Caco-2 (cell line): ENCODE measurements at regions not wholly inside any gene's neighbourhood (a gene's known extent, or its start where the extent isn't known, plus 50 kb on each side); places are given as distances from the start of the nearest gene placed in this dataset.

Source experiments
- BruUV-seq: library from RNA; stranded (reverse); fragments of 400-500 nt; replicated peaks from 2 replicates; lab custom pipeline; 2021; lab: Mats Ljungman, UMichigan
- CTCF ChIA-PET: fragments of 300-600 bp; sonication (Branson Sonifier 250); formaldehyde crosslinking; loops from one replicate; lab custom pipeline; 2022; ENCODE audit warnings: antibody characterized with exemption; lab: Charles Lee
- POLR2A ChIA-PET: fragments of 300-600 bp; sonication (Branson Sonifier 250); formaldehyde crosslinking; loops from one replicate; lab custom pipeline; 2022; ENCODE audit warnings: antibody characterized with exemption; lab: Charles Lee
- DNase-seq, 2 experiments: peaks; one replicate each; pipeline versions ENCODE4 v3.0.0 to v3.0.0-alpha.2; 2020 to 2022
- H3K27me3 ChIP-seq: replicated peaks from 2 replicates; pipeline ENCODE4 v1.6.0; 2011; ENCODE audit warnings: low read length; ENCODE audit not compliant: control insufficient read depth, insufficient read depth
- H3K36me3 ChIP-seq: 2 replicates; pipeline ENCODE4 v1.5.1; 2011; ENCODE audit warnings: low read length; ENCODE audit not compliant: control insufficient read depth, insufficient read depth
- H3K4me1 ChIP-seq: fragments of 250-450 bp; sonication (Bioruptor Pico); 2 replicates; pipeline ENCODE4 v1.5.1; 2020; ENCODE audit warnings: mild to moderate bottlenecking
- H3K4me3 ChIP-seq: 2 replicates; pipeline ENCODE4 v1.5.1; 2011; ENCODE audit warnings: low read depth, mild to moderate bottlenecking, control low read depth, low read length
- H3K9me3 ChIP-seq: fragments of 250-450 bp; sonication (Bioruptor Pico); 2 replicates; pipeline ENCODE4 v1.5.1; 2020; ENCODE audit warnings: mild to moderate bottlenecking, moderate library complexity
- H3K27ac Mint-ChIP-seq: one replicate; pipeline ENCODE4 v1.8.0; 2022; ENCODE audit warnings: mixed read lengths; ENCODE audit not compliant: unreplicated experiment
- H3K27me3 Mint-ChIP-seq: one replicate; pipeline ENCODE4 v1.8.0; 2022; ENCODE audit warnings: mixed read lengths; ENCODE audit not compliant: insufficient read depth, unreplicated experiment
- H3K36me3 Mint-ChIP-seq: one replicate; pipeline ENCODE4 v1.8.0; 2022; ENCODE audit warnings: mild to moderate bottlenecking, mixed read lengths; ENCODE audit not compliant: insufficient read depth, unreplicated experiment
- H3K4me1 Mint-ChIP-seq: one replicate; pipeline ENCODE4 v1.8.0; 2022; ENCODE audit warnings: low read depth, mixed read lengths; ENCODE audit not compliant: unreplicated experiment
- H3K4me3 Mint-ChIP-seq: one replicate; pipeline ENCODE4 v1.8.0; 2022; ENCODE audit warnings: mild to moderate bottlenecking, moderate library complexity, mixed read lengths; ENCODE audit not compliant: unreplicated experiment
- H3K9me3 Mint-ChIP-seq: one replicate; pipeline ENCODE4 v1.8.0; 2022; ENCODE audit warnings: mixed read lengths; ENCODE audit not compliant: unreplicated experiment
- intact Hi-C: fragments of 100-400 bp; cut with micrococcal nuclease; formaldehyde crosslinking; loops from one replicate; pipeline ENCODE4 v1.10.0; 2022; ENCODE audit not compliant: unreplicated experiment
- TF ChIP-seq, protein P1 (sequence below), 2 experiments: fragments of 200-600 bp in 1 of 2; IDR thresholded peaks; 1 replicate in 1 of 2; 2 replicates in 1 of 2; pipeline versions ENCODE4 v1.5.1 to v1.8.0; 2011 to 2022; ENCODE audit warnings: antibody characterized with exemption in 1 of 2, control low read depth in 1 of 2, inconsistent platforms in 1 of 2, low read depth in 1 of 2, low read length in 1 of 2, mild to moderate bottlenecking in 1 of 2, moderate library complexity in 1 of 2; ENCODE audit not compliant: insufficient read depth in 1 of 2, severe bottlenecking in 1 of 2, unreplicated experiment in 1 of 2

DNA sequence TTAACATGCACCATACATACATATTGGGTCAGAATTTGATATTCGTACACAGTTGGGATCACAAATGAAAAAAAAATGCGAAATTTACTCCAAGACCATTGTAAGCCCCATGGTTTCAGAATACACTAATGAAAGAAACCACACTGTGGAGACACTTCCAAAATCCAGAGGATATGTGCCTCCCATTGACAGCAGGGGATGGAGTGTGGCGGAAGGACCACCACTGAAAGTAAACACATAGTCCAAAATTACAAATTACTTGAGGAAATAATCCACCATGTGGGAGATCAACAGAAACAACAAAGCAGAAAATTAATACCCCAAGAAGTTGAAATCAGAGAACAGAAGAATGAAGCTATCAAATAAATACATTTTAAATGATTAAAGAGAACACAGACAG is 291.6 kb upstream of the PAPPA start:
- H3K36me3 Mint-ChIP-seq: no peaks in the 10 kb centered on the region
- DNase-seq: no peak
- no peaks in the 10 kb centered on the region for H3K36me3 ChIP-seq
- no TSS peak for BruUV-seq
- H3K9me3 ChIP-seq: no peaks in the 10 kb centered on the region
- H3K27ac Mint-ChIP-seq: no peak overlapping the region
- intact Hi-C loops: no loop called here
- no peak overlapping the region for H3K4me3 Mint-ChIP-seq
- peaks cover 8% of the 10 kb centered on the region for H3K27me3 Mint-ChIP-seq
- ChIA-PET POLR2A (no interaction called here), CTCF (no interaction called here)
- TF ChIP-seq, protein P1, sequence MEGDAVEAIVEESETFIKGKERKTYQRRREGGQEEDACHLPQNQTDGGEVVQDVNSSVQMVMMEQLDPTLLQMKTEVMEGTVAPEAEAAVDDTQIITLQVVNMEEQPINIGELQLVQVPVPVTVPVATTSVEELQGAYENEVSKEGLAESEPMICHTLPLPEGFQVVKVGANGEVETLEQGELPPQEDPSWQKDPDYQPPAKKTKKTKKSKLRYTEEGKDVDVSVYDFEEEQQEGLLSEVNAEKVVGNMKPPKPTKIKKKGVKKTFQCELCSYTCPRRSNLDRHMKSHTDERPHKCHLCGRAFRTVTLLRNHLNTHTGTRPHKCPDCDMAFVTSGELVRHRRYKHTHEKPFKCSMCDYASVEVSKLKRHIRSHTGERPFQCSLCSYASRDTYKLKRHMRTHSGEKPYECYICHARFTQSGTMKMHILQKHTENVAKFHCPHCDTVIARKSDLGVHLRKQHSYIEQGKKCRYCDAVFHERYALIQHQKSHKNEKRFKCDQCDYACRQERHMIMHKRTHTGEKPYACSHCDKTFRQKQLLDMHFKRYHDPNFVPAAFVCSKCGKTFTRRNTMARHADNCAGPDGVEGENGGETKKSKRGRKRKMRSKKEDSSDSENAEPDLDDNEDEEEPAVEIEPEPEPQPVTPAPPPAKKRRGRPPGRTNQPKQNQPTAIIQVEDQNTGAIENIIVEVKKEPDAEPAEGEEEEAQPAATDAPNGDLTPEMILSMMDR (IDR thresholded peaks at IDR 0.05; ENCODE audit: insufficient read depth in 1 of 2, low read depth in 1 of 2, low read length in 1 of 2, severe bottlenecking in 1 of 2, unreplicated experiment in 1 of 2): no peak
- no peak overlapping the region for H3K4me3 ChIP-seq
- no peaks in the 10 kb centered on the region for H3K4me1 ChIP-seq
- no peaks in the 10 kb centered on the region for H3K27me3 ChIP-seq
- no peaks in the 10 kb centered on the region for H3K9me3 Mint-ChIP-seq
- H3K4me1 Mint-ChIP-seq: no peaks in the 10 kb centered on the region

DNA sequence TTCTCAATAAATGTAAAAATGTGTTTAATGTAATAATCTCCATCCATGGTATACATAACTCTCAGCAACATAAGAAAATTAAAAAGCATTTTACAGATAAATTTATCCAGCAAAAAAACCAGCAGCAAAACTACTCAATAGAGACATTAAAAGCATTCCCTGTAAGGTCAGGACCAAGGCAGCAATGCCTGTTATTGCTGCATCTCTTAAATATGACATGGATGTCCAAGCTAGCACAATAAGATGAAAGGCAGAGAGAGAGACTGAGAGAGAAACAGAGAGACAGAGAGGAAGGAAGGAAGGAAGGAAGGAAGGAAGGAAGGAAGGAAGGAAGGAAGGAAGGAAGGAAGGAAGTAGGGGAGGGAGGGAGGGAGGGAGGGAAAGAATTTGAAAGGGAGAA is 289.0 kb upstream of the PAPPA start:
- intact Hi-C loops: no loop called here
- TF ChIP-seq, protein P1 (IDR thresholded peaks at IDR 0.05; ENCODE audit: insufficient read depth in 1 of 2, low read depth in 1 of 2, low read length in 1 of 2, severe bottlenecking in 1 of 2, unreplicated experiment in 1 of 2): no peak
- Mint-ChIP-seq H3K27me3 (peaks cover 8% of the 10 kb centered on the region), H3K27ac (no peak overlapping the region), H3K4me3 (no peak overlapping the region), H3K36me3 (no peaks in the 10 kb centered on the region), H3K4me1 (no peaks in the 10 kb centered on the region), H3K9me3 (no peaks in the 10 kb centered on the region)
- Histone ChIP-seq H3K4me1 (no peaks in the 10 kb centered on the region), H3K9me3 (no peaks in the 10 kb centered on the region), H3K27me3 (no peaks in the 10 kb centered on the region), H3K36me3 (no peaks in the 10 kb centered on the region), H3K4me3 (no peak overlapping the region)
- DNase-seq: no peak
- BruUV-seq: no TSS peak
- CTCF ChIA-PET: no interaction called here
- POLR2A ChIA-PET: no interaction called here

DNA sequence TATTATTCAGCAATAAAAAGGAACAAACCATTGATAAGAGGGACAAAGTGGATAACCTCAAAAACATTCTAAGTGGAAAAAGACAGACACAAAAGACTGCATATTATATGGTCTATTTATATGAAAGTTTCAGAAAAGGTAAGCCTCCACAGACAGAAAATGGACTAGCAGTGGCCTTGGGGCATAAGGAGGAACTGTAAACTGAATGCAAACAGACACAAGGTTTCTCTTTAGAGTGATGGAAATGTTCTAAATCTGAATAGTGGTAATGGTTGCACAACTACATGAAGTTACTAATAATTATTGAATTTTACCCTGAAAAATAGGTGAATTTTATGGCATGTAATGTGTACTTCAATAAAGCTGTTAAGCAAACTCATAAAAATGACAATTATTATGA is 286.3 kb upstream of the PAPPA start:
- ChIA-PET CTCF (no interaction called here), POLR2A (no interaction called here)
- TF ChIP-seq, protein P1 (IDR thresholded peaks at IDR 0.05; ENCODE audit: insufficient read depth in 1 of 2, low read depth in 1 of 2, low read length in 1 of 2, severe bottlenecking in 1 of 2, unreplicated experiment in 1 of 2): no peak
- H3K27me3 ChIP-seq: no peaks in the 10 kb centered on the region
- intact Hi-C loops: no loop called here
- BruUV-seq: no TSS peak
- Mint-ChIP-seq H3K27me3 (peaks cover 3% of the 10 kb centered on the region), H3K27ac (no peak overlapping the region), H3K4me3 (no peak overlapping the region), H3K36me3 (no peaks in the 10 kb centered on the region), H3K9me3 (no peaks in the 10 kb centered on the region), H3K4me1 (no peaks in the 10 kb centered on the region)
- no peaks in the 10 kb centered on the region for H3K9me3 ChIP-seq
- no peaks in the 10 kb centered on the region for H3K36me3 ChIP-seq
- no peak overlapping the region for H3K4me3 ChIP-seq
- no peaks in the 10 kb centered on the region for H3K4me1 ChIP-seq
- no peak for DNase-seq
